ENCODE measurements at regions not wholly inside any gene's neighbourhood (a gene's known extent, or its start where the extent isn't known, plus 50 kb on each side); places are given as distances from the start of the nearest gene placed in this dataset.
A peak's percentile ranks its signal among the peaks of the same experiment; 100 is the strongest.

GRCh38 chr6:14804001-14804784 lies 441.7 kb upstream of the JARID2 start (continued):
- TF ChIP-seq IKZF5 (CRISPR knock-in tag; IDR thresholded peaks at IDR 0.05) (no peak), ZFP37 (CRISPR knock-in tag; IDR thresholded peaks at IDR 0.05; ENCODE audit: borderline replicate concordance) (no peak), ZNF547 (CRISPR knock-in tag; IDR thresholded peaks at IDR 0.05) (0 out of 2 replicates have a peak, but pooled peaks have one; percentile 20), KIAA2018 (CRISPR knock-in tag; IDR thresholded peaks at IDR 0.05; ENCODE audit: borderline replicate concordance) (no peak), RARG (CRISPR knock-in tag; IDR thresholded peaks at IDR 0.05; ENCODE audit: low read depth) (no peak), CEBPG (CRISPR knock-in tag; IDR thresholded peaks at IDR 0.05) (no peak), ZNF274 (CRISPR knock-in tag; IDR thresholded peaks at IDR 0.05) (no peak), WIZ (CRISPR knock-in tag; IDR thresholded peaks at IDR 0.05) (no peak), ZBTB43 (CRISPR knock-in tag; conservative IDR thresholded peaks at IDR 0.05) (no peak), JARID2 (CRISPR knock-in tag; IDR thresholded peaks at IDR 0.05; ENCODE audit: insufficient replicate concordance) (no peak), RFX3 (CRISPR knock-in tag; IDR thresholded peaks at IDR 0.05) (no peak), GATA4 (IDR thresholded peaks at IDR 0.05; ENCODE audit: borderline replicate concordance, low read depth) (no peak), GABPA (IDR thresholded peaks at IDR 0.05; ENCODE audit: low read depth, low read length) (no peak), GABPA (CRISPR knock-in tag; IDR thresholded peaks at IDR 0.05; ENCODE audit: low read depth) (no peak)
- TF ChIP-seq, protein P1, sequence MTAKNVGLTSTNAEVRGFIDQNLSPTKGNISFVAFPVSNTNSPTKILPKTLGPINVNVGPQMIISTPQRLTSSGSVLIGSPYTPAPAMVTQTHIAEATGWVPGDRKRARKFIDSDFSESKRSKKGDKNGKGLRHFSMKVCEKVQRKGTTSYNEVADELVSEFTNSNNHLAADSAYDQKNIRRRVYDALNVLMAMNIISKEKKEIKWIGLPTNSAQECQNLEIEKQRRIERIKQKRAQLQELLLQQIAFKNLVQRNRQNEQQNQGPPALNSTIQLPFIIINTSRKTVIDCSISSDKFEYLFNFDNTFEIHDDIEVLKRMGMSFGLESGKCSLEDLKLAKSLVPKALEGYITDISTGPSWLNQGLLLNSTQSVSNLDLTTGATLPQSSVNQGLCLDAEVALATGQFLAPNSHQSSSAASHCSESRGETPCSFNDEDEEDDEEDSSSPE (CRISPR knock-in tag; IDR thresholded peaks at IDR 0.05) = no peak
- TF ChIP-seq, protein P2, sequence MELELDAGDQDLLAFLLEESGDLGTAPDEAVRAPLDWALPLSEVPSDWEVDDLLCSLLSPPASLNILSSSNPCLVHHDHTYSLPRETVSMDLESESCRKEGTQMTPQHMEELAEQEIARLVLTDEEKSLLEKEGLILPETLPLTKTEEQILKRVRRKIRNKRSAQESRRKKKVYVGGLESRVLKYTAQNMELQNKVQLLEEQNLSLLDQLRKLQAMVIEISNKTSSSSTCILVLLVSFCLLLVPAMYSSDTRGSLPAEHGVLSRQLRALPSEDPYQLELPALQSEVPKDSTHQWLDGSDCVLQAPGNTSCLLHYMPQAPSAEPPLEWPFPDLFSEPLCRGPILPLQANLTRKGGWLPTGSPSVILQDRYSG (CRISPR knock-in tag; IDR thresholded peaks at IDR 0.05) = peak; percentile 74; the same call in 1 of the 2 replicates

Measured in HepG2 (cell line).